KMS-11 (cell line): ENCODE measurements at regions not wholly inside any gene's neighbourhood (a gene's known extent, or its start where the extent isn't known, plus 50 kb on each side); places are given as distances from the start of the nearest gene placed in this dataset.

Experiments
- H2AFZ ChIP-seq: fragments of 200-600 bp; sonication (generic); 2 replicates; pipeline ENCODE4 v1.6.1; 2016; ENCODE audit warnings: antibody characterized with exemption, mixed run types, low read depth
- H3K27ac ChIP-seq: fragments of 200-600 bp; sonication (generic); 2 replicates; pipeline ENCODE4 v1.6.1; 2016; ENCODE audit warnings: mild to moderate bottlenecking, mixed run types
- H3K27me3 ChIP-seq: fragments of 200-600 bp; sonication (generic); 2 replicates; pipeline ENCODE4 v1.6.1; 2017; ENCODE audit warnings: mild to moderate bottlenecking, low read depth, mixed run types, moderate library complexity; ENCODE audit not compliant: insufficient read depth
- H3K36me3 ChIP-seq: fragments of 200-600 bp; sonication (generic); 2 replicates; pipeline ENCODE4 v1.6.1; 2017; ENCODE audit warnings: mild to moderate bottlenecking, mixed run types; ENCODE audit not compliant: insufficient read depth
- H3K4me1 ChIP-seq: fragments of 200-600 bp; sonication (generic); 2 replicates; pipeline ENCODE4 v1.6.1; 2016; ENCODE audit warnings: mild to moderate bottlenecking, low read depth, mixed run types; ENCODE audit not compliant: poor library complexity, severe bottlenecking
- H3K4me2 ChIP-seq: fragments of 200-600 bp; sonication (generic); 2 replicates; pipeline ENCODE4 v1.7.0; 2016; ENCODE audit warnings: mild to moderate bottlenecking, mixed run types
- H3K4me3 ChIP-seq: fragments of 200-600 bp; sonication (generic); IDR thresholded peaks from 2 replicates; pipeline ENCODE4 v1.6.1; 2017; ENCODE audit warnings: low read depth, low read length, mixed read lengths; ENCODE audit not compliant: insufficient read depth
- H3K79me2 ChIP-seq: fragments of 200-600 bp; sonication (generic); 2 replicates; pipeline ENCODE4 v1.6.1; 2016; ENCODE audit warnings: low read depth, mixed run types; ENCODE audit not compliant: insufficient read depth
- H3K9ac ChIP-seq: fragments of 200-600 bp; sonication (generic); 2 replicates; pipeline ENCODE4 v1.6.1; 2016; ENCODE audit warnings: mild to moderate bottlenecking, mixed run types
- H4K20me1 ChIP-seq: fragments of 200-600 bp; sonication (generic); 2 replicates; pipeline ENCODE4 v1.6.1; 2016; ENCODE audit warnings: mild to moderate bottlenecking, mixed run types; ENCODE audit not compliant: insufficient read depth
- CTCF ChIP-seq: fragments of 200-600 bp; sonication (generic); conservative IDR thresholded peaks from 2 replicates; pipeline ENCODE4 v1.6.1; 2017; ENCODE audit warnings: low read depth, mild to moderate bottlenecking, antibody characterized with exemption, low read length, moderate library complexity, mixed read lengths

- no peaks in the 10 kb centered on the region for H3K79me2 ChIP-seq
Observed at GRCh38 chr5:96125231-96125891, 163.7 kb upstream of the ELL2 start.

GRCh38 chr5:96124589-96124988, 162.9 kb upstream of the ELL2 start:
- no peak overlapping the region for H3K9ac ChIP-seq
- H3K36me3 ChIP-seq = no peaks in the 10 kb centered on the region
- no peaks in the 10 kb centered on the region for H4K20me1 ChIP-seq
- H3K4me1 ChIP-seq = no peaks in the 10 kb centered on the region
- no peaks in the 10 kb centered on the region for H3K79me2 ChIP-seq
- no peak overlapping the region for H3K4me2 ChIP-seq
- no peak overlapping the region for H2AFZ ChIP-seq
- TF ChIP-seq CTCF = no peak
- no peak overlapping the region for H3K27ac ChIP-seq
- H3K27me3 ChIP-seq = no peaks in the 10 kb centered on the region
- no peak overlapping the region for H3K4me3 ChIP-seq

More at GRCh38 chr5:96125231-96125891, 163.7 kb upstream of the ELL2 start:
- no peak overlapping the region for H3K27ac ChIP-seq
- no peak overlapping the region for H3K4me3 ChIP-seq
- H2AFZ ChIP-seq = no peak overlapping the region
- no peaks in the 10 kb centered on the region for H3K36me3 ChIP-seq
- H3K4me2 ChIP-seq = no peak overlapping the region
- H3K9ac ChIP-seq = no peak overlapping the region
- H3K27me3 ChIP-seq = no peaks in the 10 kb centered on the region
- H3K4me1 ChIP-seq = no peaks in the 10 kb centered on the region
- H4K20me1 ChIP-seq = no peaks in the 10 kb centered on the region
- TF ChIP-seq CTCF = no peak

- H3K9ac ChIP-seq = no peak overlapping the region
- no peak for TF ChIP-seq CTCF
- H4K20me1 ChIP-seq = no peaks in the 10 kb centered on the region
- no peak overlapping the region for H3K27ac ChIP-seq
- no peaks in the 10 kb centered on the region for H3K4me1 ChIP-seq
- no peaks in the 10 kb centered on the region for H3K36me3 ChIP-seq
- no peaks in the 10 kb centered on the region for H3K27me3 ChIP-seq
- no peak overlapping the region for H2AFZ ChIP-seq
- no peak overlapping the region for H3K4me3 ChIP-seq
- no peak overlapping the region for H3K4me2 ChIP-seq
- no peaks in the 10 kb centered on the region for H3K79me2 ChIP-seq
Observed at GRCh38 chr5:96123418-96123817, 161.8 kb upstream of the ELL2 start.

- Histone ChIP-seq H2AFZ (no peak overlapping the region), H3K9ac (no peak overlapping the region), H3K4me2 (no peak overlapping the region), H3K4me1 (no peaks in the 10 kb centered on the region), H3K27ac (no peak overlapping the region), H3K27me3 (no peaks in the 10 kb centered on the region), H4K20me1 (no peaks in the 10 kb centered on the region), H3K79me2 (no peaks in the 10 kb centered on the region), H3K36me3 (no peaks in the 10 kb centered on the region), H3K4me3 (no peak overlapping the region)
- no peak for TF ChIP-seq CTCF
Observed at GRCh38 chr5:96121364-96121763, 159.7 kb upstream of the ELL2 start.
